GM19328 (cell line): ENCODE measurements at regions not wholly inside any gene's neighbourhood (a gene's known extent, or its start where the extent isn't known, plus 50 kb on each side); places are given as distances from the start of the nearest gene placed in this dataset.
"Not testable (repeated sequence)": the region's sequence is repeated elsewhere in the genome, so short reads cannot be mapped to it uniquely, and the experiment has no call there.

Source experiments
- ATAC-seq: cut with Tn5 transposase; IDR thresholded peaks from one replicate; pipeline ENCODE4 v1.9.1; 2021; ENCODE audit warnings: mild to moderate bottlenecking, moderate library complexity; ENCODE audit not compliant: unreplicated experiment

DNA sequence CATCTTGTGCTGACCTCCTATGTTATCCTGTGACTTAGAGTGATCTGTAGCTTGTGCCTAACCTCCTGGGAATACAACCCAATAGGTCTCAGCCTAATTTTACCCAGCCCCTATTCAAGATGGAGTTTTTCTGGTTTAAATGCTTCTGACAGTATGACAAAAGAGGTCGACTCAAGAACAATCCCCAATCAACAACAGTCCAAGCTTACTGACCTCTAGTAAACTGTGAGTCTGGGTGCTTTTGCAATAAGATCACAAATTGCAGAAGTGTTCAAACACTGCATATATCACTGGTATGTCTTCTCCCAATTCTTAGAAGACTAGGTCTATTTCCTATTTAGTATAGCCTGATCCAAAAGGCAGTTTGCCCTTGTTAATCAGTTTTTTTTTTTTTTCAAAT lies 323.5 kb upstream of the PTGER4 start:
- no peak for ATAC-seq

DNA sequence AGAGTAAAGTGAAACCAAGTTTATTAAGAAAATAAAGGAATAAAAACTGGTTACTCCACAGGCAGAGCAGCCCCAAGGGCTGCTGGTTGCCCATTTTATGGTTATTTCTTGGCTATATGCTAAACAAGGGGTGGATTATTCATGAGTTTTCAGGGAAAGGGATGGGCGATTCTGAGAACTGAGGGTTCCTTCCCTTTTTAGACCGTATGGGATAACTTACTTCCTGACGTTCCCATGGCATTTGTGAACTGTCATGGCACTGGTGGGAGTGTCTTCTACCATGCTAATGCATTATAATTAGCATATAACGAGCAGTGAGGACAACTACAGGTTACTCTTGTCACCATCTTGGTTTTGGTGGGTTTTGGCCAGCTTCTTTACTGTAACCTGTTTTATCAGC lies 323.9 kb upstream of the PTGER4 start:
- no peak for ATAC-seq

DNA sequence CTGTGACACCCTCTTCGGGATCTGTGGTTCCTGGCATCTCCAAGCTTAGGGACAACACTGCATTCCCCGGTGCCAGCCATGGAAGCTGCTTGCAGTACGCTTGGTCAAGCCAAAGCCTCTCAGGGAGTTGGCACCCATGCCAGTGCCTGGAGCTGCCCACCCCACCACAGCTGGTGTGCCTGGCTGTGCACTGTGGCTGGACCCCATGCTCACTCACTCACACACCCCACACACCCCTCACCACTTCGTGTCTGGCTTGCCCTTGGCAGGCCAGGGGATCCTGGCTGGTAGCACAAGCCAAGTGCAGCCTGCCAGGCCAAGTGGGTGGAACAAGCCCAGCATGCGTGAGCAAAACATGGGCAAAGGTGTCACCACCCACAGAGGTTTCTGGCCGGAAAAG lies 324.5 kb upstream of the PTGER4 start:
- no peak for ATAC-seq

DNA sequence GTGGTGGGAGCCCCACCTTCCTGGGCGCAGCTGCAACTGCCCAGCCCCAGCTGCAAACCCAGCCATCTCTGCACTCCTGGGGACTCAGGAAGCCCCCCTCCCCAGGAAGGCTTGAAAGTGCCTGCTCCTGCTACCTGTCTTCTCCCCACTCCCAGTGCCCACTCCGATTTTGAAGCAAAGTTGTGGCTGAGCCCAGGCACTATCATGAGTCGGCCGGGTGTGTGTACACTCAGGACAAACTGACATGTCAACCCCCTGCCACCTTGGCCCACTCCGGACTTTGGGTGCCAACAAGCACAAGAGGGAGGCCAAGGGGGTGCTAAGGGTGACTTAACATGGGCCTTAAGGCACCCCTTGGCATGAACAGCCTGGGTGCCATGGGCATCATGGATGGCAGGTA lies 325.5 kb upstream of the PTGER4 start:
- ATAC-seq: no peak

DNA sequence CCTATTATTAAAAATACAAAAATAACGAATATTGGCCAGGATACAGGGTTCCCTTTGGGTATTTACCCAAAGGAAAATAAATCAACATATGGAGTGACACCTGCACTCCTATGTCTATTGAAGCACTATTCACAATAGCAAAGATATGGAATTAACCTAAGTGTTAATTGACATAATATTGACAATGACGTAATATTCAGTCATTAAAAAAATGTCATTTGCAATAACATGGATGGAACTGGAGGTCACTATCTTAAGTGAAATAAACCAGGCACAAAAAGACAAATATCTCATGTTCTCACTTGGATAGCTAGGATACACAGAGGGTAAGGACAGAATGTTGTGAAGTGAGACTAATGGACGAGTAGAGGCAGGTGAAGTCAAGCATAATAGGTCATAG lies 326.3 kb upstream of the PTGER4 start:
- no peak for ATAC-seq

DNA sequence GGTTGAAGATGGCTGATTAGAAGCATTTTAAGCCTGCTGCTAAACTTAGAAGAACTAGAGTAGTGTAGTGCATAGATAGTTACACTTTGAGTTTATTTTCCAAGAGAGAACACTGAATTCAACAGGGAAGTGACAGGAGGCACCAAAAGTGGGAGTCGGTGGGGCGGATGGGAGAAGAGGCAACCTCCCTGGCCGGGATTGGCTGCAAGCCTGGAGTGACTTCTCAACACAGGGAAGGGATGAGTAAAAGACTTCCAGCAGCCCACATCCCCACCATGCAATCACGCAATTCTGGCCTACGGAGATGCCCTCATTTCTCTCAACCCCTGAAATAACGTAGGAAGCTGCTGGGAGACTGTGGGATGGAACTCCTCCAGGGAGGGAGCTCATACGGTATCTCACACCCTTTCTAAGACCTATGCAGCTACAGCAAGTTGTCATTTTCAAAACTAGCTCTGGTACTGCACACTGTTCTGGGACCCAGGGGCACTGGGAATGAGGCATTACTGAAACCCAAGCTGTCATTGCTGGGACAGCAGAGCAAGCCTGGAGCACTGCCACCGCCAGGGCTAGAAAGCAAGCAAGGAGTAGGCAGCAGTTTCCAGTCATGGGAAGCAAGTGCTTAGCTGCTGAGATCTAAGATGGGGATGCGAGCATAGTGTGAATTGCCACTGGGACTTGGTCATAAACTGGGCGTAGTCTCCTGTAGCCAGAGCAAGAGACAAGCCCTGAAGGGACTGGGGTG lies 331.6 kb upstream of the PTGER4 start:
- no peak for ATAC-seq

DNA sequence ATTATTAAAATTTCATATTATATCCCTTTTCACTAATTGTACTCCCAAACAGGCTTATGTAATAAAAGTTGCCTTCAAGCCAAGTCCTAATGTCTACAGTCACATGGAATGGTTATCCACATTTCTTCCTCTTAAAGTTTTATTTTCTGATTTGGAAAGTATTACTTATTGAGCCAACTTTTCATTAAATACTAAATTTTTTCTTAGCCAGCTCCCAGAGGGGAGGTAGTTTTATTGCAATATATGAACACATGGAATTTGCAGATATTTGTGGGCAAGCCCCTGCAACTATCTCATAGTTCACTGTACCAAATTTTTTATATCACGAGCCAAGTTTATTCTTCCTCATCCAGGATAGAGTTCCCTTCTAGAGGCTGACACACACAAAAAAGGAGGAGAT lies 332.8 kb upstream of the PTGER4 start:
- no peak for ATAC-seq

DNA sequence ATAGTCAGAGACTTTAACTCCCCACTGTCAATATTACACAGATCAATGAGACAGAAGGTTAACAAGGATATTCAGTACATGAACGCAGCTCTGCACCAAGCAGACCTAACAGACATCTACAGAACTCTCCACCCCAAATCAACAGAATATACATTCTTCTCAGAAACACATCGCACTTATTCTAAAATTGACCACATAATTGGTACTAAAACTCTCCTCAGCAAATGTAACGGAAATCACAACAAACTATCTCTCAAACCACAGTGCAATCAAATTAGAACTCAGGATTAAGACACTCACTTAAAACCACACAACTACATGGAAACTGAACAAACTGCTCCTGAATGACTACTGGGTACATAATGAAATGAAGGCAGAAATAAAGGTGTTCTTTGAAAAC lies 341.3 kb upstream of the PTGER4 start:
- not testable (repeated sequence) for ATAC-seq

DNA sequence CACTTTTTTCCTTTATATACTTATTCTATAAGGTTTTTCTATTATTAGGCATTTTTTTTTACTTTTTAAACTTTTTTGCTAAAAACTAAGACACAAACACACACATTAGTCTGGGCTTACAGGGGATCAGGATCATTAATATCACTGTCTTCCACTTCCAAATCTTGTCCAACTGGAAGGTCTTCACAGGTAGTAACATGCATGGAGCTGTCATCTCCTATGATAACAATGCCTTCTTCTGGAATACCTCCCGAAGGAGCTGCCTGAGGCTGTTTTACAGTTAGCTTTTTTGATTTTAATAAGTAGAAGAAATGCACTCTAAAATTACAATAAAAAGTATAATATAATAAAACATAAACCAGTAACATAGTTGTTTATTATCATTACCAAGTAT lies 345.5 kb upstream of the PTGER4 start:
- ATAC-seq: no peak

DNA sequence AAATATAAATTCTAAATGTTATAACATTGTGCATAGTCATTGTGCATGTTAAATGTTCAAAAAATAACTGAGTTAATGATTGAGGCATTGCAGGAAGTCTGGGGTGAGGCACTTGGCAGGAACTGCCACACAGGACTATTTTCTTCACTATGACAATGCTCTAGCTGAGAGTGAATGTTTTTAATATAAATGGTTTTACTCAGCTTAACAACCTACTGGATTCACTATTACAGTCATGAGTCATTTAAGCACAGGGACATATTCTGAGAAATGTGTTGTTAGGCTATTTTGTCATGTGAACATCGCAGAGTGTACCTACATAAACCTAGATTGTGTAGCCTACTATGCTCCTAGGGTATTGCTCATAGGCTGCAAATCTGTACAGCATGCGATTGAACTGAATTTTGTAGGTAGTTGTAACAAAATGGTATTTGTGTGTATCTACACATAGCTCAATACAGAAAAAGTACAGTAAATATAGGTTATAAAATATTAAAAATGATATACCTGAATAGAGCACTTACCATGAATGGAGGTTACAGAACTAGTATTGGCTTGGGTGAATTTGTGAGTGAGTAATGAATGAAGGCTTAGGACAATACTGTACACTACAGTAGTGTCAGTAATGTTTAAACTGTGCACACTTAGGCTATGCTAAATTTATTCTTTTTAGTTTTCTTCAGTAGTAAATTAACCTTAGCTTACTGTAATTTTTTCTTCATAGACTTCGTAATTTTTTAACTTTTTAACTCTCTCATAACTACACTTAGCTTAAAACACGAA lies 346.1 kb upstream of the PTGER4 start:
- no peak for ATAC-seq

DNA sequence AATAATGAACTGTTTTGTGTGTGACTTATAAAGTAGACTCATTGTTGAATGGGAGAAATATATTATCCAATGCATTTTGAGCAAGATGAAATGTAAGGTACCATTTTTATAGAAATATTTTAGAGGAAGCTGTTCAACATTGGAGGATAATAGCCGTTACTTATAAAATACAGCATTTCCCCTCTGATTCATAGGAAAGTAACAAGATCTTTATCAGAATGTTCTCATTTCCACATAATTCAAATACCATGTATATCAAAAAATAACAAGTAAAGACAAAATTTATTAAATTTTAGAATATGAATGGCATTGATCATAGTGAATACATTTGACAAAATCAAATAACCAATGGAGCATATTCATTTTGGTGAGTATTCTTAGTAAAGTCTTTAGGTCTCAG lies 346.7 kb upstream of the PTGER4 start:
- no peak for ATAC-seq

DNA sequence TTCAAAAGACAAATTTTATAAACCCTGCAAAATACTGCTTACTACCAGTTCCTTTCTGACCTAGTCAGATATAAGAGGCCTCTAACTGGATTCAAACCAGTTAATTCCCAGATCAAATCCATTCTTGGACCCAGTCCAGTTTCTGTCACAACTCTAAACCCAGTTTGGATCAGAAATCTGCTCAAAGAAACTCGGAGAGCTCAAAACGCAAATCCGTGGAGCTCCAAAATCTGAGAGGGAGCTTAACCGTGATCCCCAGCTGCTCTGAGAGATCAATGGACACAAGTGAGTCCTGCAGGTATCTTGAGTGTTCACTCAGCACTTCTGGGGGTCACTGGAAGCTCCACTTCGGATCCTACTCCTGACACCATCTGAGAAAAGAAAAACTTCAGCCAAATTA lies 348.1 kb upstream of the PTGER4 start:
- no peak for ATAC-seq

DNA sequence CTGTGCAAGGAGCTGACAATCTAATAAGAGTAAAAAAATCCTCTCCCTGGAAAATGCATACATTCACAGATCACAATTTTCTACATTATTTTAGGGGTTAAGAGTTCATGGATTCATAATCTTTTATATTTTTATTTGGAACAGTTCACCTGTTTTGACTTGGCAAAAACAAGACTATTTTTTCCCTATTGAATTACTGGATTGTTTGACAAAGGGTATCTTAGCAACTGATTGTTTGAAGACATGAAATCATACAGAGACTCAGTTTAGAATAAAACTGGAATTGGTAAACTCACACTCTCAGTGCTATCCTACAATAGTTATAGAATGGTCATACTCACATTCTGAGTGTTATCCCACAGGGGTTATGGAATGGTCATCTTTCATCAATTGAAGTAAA lies 358.2 kb upstream of the PTGER4 start:
- ATAC-seq: no peak

DNA sequence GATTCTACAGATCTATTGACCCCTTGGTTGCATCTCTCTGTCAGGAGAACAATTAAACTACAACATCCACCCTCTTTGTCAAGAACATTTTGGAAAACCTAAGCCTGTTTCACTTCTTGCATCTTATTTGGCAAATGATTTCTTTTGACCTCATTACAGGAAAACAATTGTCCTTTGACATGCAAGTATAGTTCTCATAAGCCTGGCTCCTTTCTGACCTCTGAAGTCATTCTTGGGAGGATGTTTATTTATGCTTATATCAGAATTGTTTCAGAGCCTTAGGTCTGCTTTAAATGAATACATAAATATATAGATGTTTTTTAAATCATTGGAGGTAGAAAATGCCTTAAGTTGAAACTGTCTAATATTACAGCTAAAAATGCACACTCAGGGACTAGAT lies 361.3 kb upstream of the PTGER4 start:
- no peak for ATAC-seq

DNA sequence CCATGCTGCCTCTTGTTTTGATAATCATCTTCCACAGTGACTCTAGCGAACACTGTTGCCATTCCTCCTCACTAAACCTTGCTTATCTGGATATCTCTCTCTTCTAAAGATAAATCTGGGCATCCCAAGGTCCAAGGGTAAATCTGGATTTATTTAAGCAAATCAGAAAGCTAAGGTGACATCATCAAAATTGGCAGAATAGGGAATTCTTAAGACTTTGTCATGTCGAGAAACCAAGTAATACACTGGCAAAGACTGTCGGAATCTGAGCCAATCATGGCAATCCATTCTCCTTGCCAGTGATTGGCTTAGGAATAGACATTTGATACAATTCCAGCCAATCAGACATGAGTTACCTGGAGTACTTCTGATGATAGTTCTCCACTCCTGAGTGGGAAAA lies 362.7 kb upstream of the PTGER4 start:
- no peak for ATAC-seq

DNA sequence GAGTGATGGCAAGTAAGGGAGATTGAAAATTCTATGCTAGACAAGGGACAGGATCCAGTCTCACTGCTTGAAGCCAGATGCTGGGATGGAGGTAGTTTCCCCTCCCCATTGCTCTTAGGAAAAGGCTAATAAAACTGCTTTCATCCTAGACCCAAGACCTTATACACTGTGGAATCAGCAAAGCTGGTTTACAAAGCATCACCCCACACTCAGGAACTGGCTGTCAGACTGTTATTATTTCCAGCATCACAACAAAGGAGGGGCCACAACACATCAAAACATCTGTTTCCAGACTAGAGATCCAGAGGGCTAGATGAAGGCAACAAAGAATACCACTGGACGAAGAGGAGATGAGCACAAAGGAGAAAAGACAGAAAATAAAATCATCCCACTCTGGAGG lies 364.6 kb upstream of the PTGER4 start:
- no peak for ATAC-seq

DNA sequence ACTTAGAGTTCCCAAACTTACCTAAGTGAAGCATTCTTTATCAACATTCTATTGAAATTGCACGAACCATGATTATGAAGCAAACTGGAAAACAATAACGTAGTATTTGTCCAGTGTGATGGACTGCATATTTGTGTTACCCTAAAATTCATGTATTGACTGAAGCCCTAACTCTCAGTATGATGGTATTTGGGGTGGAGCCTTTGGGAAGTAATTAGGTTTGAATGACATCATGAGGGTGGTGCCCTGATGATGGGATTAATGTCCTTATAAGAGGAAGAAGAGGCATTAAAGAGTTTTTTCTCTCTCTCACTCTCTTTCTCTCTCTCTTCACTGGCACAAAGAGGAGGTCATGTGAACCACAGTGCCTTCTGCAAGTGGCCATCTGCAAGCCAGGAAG lies 365.4 kb upstream of the PTGER4 start:
- no peak for ATAC-seq

DNA sequence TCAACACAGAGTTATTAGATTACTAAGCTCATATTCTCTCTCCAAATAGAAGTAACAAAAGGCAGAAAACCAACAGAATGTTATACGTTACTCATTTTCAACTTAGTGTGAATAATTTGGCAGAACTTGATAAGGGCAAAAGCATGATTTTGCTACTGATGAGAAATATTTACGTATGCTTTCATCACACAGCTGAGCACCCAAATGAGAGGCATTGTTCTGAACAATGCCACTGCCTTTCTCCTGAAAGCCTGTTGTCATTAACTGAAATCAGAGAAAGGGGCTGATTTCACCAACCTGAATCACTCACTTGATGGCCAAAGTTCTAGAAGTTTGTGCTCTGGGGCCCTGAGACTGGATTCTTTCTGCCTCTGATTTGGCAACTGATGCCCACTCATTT lies 367.5 kb upstream of the PTGER4 start:
- ATAC-seq: no peak

DNA sequence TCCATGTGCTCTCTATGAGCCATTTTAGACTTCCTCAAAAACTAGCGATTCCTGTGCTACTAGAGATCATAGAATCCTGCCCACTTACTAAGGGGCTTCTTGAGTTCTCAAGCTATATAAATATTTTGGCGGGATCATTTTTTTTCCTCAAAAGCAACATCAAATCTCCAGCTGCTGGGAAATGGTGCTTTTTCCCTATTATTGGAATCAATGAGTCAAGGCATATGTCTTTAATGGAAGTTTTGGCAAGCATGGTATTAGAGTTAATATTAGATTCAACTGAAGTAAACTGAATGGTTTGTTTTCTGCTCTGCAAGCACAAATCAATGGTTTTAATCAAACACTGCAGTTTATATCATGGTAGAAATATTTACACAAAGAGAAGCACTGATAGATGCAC lies 369.9 kb upstream of the PTGER4 start:
- ATAC-seq: no peak

DNA sequence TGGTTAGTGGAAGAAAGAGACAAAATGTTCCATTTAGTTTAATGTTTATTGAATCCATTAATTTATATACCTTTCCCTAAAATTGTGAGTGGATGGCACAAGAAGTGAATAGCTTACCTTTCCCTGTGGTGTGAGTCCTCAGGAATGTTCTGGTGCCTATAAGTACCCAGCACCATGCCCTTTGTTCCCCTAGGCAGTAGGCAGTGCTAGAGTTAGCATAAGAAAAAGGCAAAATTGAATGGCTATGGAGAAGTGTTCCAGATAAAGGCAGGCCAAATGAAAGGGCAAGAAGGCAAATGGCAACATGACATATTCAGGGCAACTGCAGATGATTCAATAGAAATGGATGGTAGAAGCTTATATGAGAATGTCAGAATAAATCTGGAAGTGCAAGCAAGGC lies 370.8 kb upstream of the PTGER4 start:
- no peak for ATAC-seq

DNA sequence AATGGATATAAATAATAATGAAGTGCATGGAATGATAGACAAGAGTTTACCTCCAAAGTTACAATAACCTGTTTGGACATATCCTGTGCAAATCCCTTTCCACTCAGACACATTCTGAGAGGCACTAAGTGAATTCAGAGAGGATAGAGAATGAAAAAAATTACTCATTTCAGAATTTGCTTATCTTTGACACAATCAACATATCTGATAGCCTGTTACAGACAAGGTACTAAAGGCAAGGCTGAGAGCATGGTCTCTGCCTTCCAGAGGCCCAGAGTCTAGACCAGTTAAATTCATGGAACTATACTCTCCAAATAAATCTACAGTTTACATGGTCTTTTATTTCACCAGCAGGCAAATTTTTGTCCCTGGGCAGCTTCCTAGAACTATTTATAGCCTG lies 371.8 kb upstream of the PTGER4 start:
- ATAC-seq: no peak

DNA sequence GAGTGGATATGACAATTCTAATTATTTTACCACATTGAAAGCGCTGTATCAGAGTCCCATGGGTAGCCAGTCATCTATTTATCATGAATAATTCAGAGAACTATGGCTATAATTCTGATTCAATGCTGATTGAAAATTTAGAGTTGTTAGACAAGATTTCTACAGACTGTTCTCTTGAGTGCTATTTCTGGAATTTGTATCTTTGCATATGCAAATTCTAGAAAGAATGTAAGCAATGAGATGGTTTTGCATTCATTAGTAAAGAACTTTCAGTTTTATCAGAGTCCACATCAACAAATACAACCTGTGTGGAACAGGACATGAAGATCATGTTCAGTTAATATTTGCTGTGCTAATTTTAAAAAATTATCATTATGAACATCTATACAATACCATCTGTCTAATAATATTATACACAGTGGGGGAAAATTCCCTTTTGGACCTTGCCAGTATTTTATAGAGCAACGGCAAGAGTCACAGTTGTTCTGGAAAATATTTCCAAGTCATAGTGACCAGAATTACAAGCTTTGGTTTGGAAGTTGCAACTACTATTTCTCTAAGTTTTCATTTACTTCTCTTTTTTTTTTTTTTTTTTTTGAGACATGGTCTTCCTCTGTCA lies 372.7 kb upstream of the PTGER4 start:
- no peak for ATAC-seq
